A172 (cell line): ENCODE measurements at regions not wholly inside any gene's neighbourhood (a gene's known extent, or its start where the extent isn't known, plus 50 kb on each side); places are given as distances from the start of the nearest gene placed in this dataset.
"Not testable (repeated sequence)": the region's sequence is repeated elsewhere in the genome, so short reads cannot be mapped to it uniquely, and the experiment has no call there.

ENCODE experiments used
- DNase-seq: peaks from one replicate; pipeline ENCODE4 v3.0.0-alpha.2; 2015; ENCODE audit warnings: low spot score

GRCh38 chr6:56904068-56904467 lies 50.8 kb upstream of the BEND6 start:
- no peak for DNase-seq

- peak; percentile 41 for DNase-seq
Measured at GRCh38 chr6:56902641-56903464, 52.1 kb upstream of the BEND6 start.

DNA sequence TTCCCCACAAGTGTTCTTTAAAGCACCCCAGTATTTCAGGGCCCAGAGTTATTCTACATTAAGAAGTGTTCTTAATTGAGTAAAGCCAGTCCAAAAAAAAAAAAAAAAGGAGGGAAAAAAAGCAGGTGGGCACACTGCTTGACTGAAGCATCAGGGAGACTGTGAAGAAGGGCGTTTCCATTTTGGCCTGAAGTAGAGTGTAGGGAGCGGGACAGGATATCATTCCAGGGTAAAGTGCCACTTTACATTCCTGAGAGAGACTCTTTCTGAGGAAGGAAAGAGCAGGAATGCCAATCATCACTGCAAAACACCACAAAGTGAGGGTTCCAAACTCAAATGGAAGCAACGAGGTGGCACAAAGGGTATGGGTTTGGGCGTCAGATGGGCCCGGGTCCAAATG lies 54.1 kb upstream of the BEND6 start:
- DNase-seq, result no peak

GRCh38 chr6:56899753-56900152 lies 55.2 kb upstream of the BEND6 start:
- DNase-seq, result no peak

DNA sequence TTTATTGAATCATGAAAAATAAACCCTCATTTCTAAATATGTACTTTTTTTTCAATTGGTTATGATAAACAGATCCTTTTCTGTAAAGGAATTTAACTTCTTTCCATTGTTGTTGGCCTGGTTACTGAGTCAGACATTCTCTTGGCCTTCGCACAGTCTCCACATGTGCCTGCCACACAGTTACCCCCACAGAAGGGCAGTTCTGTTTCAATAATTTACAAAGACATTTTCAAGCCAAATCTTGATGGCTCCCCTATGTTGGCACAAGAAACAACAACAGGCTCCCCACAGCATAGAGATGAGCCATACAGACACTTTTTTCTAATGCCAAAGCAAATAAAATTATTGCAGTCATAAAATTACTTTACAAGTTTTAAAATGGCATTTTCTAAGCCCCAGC lies 55.6 kb upstream of the BEND6 start:
- DNase-seq, result no peak

DNA sequence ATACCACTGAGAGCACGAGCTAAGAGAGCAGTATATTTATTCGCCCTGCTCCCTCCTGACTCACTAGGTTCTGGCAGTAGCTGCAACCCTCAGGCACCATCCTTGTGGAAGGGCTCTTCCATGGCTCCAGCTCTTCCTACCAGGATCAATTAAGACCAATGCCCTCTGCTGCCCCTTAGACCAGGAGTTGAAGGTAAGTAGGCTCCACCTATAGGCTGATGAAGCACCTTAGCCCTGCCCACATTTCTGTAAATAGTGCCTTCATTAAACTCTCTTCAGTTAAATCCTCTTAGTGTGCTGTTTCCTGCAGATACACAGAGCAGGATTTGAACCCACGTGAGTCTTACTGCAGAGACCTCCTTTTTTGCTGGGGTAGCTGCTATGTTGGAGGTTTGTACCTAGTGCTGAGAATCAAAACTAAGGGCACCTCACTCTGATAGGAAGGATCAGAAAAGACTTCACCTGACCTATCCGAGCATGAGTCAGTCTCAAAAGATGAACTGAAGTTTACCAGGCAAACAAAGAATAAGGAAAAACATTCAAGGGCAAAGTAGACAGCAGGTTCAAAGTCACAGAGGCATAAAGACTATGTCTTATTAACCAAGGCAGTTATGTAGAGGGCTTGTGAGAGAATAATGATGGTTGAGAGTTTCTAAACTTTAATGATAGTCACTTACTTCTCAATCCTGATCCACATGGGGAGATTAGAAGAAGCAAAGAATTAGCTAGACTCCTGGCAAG lies 56.9 kb upstream of the BEND6 start:
- DNase-seq, result no peak

DNA sequence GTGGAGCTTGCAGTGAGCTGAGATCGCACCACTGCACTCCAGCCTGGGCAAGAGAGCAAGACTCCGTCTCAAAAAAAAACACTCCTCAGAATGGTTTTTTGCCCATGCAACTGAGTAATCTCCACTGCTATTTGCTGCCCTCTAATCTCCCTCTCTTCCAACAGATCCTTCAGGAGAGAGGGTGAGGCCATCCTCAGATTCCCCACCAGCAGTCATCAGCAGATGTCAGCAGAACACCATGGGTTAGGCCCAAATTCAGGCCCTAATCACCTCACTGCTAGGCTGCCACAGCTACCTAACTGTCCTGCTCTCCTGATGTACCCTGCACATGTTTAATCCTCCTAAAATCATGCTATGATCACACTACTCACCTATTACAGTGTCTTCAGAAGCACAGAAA lies 63.2 kb upstream of the BEND6 start:
- DNase-seq, result no peak

DNA sequence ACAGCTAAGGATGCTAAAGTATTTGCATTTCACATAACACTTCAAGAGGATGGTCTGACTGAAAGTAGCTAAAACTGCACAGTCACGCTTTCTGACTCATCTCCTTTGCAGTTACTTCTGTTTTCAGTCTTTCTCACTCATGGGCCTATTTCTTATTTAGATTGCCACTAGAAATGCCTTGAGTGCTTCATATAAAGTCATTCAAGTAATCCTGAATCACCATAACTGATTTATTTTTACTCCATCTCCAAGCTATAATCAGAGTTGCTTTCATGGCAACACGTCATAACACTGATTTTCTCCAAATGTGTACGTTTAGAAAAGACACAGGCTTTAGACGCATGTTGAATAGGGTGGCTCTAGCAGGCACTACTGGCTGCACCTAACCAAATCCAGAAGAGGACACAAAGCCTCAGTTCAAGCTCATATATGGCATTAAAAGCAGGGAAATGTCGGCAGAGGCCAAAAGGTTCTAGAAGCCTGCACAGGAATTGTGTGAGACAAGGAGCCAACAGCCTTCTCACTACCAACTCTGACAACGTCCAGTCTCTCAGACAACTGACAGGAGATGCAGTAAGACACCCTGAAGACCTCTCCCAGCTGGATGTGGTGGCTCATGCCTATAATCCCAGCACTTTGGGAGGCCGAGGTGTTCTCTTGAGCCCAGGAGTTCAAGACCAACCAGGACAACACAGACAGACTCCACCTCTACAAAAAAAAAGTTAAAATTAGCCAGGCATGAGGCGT lies 64.1 kb upstream of the BEND6 start:
- peak; percentile 85 for DNase-seq

- DNase-seq, result no peak
Measured at GRCh38 chr6:56890066-56890465, 64.8 kb upstream of the BEND6 start.

DNA sequence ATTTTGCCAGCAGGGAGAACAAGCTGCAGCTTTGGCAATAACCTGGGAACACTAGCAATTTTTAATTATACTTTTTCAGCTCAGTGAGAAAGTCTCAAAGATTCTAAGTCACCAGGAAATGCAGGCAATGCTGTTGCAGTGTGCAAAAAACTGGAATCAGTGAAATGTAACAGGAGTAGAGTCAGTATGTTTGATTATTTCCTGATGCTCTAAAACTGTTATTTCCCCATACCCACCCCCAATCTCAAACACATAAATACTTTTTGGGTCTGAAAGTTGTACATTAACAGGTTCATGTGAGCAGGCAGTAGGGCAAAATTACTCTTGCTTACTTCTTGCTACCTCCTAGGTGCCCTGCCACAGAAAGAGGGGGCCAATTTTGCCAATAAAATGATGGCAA lies 65.4 kb upstream of the BEND6 start:
- DNase-seq, result no peak

DNA sequence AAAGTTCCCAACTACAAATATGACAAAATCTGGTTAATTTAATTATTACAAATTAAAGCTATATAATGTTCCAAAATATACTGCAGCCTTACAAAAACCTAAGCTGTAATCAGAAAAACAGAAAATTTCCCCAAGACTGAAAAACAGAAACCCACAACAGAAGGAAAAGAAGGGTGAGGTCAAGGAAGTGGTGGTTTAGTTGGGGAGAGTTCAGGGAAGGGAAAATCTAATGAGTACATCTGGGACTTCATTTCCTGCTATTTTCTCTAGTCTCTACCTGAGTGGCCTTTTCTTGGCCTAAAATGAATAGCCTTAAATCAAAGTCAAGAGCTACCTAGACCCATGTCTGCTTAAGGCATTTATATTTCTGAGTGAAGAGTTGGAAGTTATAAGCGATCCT lies 66.2 kb upstream of the BEND6 start:
- DNase-seq, result no peak

GRCh38 chr6:56887086-56887485 lies 67.8 kb upstream of the BEND6 start:
- DNase-seq, result no peak

- no peak for DNase-seq
Measured at GRCh38 chr6:56877922-56878321, 77.0 kb upstream of the BEND6 start.

DNA sequence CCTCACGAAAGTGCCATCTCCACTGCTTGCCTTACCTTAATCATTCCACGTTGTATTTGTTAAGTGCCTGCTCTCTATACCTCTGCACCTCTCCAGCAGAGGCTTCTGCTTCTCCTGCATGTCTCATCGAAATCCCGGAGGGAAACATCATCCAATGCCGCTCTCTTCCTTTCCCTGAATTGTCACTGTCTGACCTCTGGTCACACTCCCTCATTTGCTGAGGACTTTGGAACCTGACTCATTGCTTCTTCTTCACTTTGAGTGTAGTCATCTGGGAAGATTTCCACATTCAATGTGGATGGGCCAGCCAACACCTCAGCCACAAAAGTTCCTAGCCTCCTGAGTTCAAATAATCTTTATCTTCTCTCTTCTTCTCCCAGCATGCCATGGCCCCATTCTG lies 78.9 kb upstream of the BEND6 start:
- no peak for DNase-seq

DNA sequence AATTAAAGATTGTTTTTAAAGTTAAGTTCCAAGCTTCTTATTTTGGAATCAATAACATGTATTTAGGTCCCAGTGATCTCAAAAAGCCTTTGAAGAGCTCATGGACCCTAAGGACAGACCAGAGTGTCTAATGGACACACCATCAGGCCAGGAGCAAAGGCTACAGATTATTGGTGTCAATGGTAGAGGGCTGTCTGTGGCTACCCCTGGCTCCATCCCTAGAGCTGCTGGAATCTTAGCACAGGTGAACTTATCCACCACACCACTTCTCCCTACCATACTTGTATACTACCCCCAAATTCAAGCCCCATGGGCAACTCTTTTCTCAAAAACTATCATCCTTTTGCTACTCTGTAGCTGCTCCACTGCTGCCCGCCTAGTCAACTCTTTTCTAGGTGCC lies 79.4 kb upstream of the BEND6 start:
- no peak for DNase-seq

GRCh38 chr6:56874328-56874727 lies 80.6 kb upstream of the BEND6 start:
- DNase-seq, result no peak

- DNase-seq, result not testable (repeated sequence)
Measured at GRCh38 chr6:56870053-56870452, 84.9 kb upstream of the BEND6 start.

DNA sequence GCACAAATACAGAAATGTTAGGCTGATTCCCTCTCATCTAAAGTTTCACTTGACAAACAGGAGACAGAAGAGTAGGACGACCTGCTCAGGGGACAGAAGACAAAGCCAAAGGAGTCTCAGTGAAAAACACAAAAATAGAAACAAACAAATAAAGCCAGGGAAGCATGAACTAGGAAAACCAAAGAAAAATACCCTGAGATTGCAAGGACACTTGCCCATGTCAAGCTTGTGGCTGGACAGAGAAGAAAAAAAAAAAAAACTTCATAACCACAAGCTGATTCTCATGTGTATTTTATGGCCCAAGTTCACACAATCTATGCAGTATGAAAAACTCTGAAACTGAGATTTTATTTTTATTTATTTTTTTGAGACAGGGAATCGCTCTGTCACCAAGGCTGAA lies 85.6 kb upstream of the BEND6 start:
- DNase-seq, result no peak

GRCh38 chr6:56868687-56869086 lies 86.2 kb upstream of the BEND6 start:
- peak; percentile 61 for DNase-seq

DNA sequence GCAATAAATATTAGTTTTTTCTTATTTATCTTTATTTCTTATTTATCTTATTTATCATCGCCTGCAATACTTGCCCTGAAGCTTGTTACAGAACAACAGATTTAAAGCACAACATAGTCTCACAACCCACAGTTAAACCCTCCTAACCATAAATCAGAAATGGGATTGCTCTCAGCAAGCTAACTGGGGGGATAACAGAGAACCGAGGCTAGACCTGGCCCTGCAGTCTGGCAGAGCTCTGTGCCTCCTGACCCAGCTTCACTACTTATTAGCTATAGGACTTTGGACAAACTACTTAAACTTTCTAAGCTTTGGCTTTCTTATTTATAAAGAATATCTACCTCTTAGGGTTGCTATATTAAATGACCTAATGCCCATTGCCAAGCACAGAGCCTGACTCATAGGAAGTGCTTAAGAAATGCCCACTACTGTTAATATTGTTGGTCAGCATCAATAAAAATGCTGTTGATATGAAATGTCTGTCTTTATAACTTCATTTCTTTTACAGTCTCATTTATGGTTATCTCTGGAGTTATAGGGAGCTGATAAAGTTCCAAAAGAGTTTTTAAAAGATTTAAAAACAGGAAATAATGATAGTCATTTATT lies 87.9 kb upstream of the BEND6 start:
- DNase-seq, result peak; percentile 60

DNA sequence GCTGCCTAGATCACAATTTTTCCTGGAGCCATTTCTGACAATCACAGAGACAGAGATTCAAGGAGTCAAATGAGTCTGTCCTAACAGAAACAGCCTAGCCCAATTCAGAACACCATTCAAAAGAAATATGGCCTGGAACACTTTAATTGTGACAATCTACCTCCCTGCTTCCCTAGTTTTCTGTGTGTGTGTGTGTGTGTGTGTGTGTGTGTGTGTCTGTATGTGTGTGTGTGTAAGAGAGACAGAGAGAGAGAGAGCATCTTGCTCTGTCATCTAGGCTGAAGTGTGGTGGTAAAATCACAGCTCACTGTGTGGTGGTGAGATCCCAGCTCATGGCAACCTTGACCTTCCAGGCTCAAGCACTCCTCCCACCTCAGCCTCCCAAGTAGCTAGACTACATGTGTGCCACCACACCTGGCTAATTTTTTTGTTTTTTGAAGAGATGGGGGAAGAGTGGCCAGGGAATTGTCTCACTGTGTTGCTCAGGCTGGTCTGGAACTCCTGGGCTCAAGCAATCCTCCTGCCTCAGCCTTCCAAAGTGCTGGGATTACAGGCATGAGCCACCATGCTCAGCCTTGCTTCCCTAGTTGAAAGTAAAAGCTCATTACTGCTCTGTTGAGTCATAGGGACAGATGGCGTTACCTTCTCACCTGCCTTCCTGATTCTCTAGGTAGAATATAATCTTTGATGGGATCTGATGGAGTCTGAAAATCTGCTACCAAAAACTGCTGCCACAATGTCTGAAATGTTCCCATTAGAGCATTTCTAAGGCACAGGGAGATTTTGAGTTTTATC lies 89.6 kb upstream of the BEND6 start:
- DNase-seq, result no peak
